ENCODE measurements at regions not wholly inside any gene's neighbourhood (a gene's known extent, or its start where the extent isn't known, plus 50 kb on each side); places are given as distances from the start of the nearest gene placed in this dataset.

GRCh38 chr2:238693337-238694093 is 154.4 kb upstream of the TWIST2 start:
- no peak for DNase-seq (ENCODE audit: low spot score)
- in situ Hi-C loops (cut with MboI; ENCODE audit: low pct_unique_long_range_greater_than_20kb, low sequenced_read_pairs, unreplicated experiment), result no loop called here
- no peak for TF ChIP-seq CTCF (IDR thresholded peaks at IDR 0.05; ENCODE audit: extremely low read depth, insufficient read depth, missing control alignments)

- TF ChIP-seq CTCF (IDR thresholded peaks at IDR 0.05; ENCODE audit: extremely low read depth, insufficient read depth, missing control alignments), result no peak
- no peak for DNase-seq (ENCODE audit: low spot score)
- in situ Hi-C loops (cut with MboI; ENCODE audit: low pct_unique_long_range_greater_than_20kb, low sequenced_read_pairs, unreplicated experiment), result no loop called here
These were observed 153.6 kb upstream of the TWIST2 start for GRCh38 chr2:238694136-238694755.

GRCh38 chr2:238694922-238695321 is 153.0 kb upstream of the TWIST2 start:
- no peak for TF ChIP-seq CTCF (IDR thresholded peaks at IDR 0.05; ENCODE audit: extremely low read depth, insufficient read depth, missing control alignments)
- in situ Hi-C loops (cut with MboI; ENCODE audit: low pct_unique_long_range_greater_than_20kb, low sequenced_read_pairs, unreplicated experiment), result no loop called here
- no peak for DNase-seq (ENCODE audit: low spot score)

- in situ Hi-C loops (cut with MboI; ENCODE audit: low pct_unique_long_range_greater_than_20kb, low sequenced_read_pairs, unreplicated experiment), result no loop called here
- TF ChIP-seq CTCF (IDR thresholded peaks at IDR 0.05; ENCODE audit: extremely low read depth, insufficient read depth, missing control alignments), result no peak
- DNase-seq (ENCODE audit: low spot score), result no peak
These were observed 152.3 kb upstream of the TWIST2 start for GRCh38 chr2:238695538-238695937.

- TF ChIP-seq CTCF (IDR thresholded peaks at IDR 0.05; ENCODE audit: extremely low read depth, insufficient read depth, missing control alignments), result no peak
- DNase-seq (ENCODE audit: low spot score), result no peak
- in situ Hi-C loops (cut with MboI; ENCODE audit: low pct_unique_long_range_greater_than_20kb, low sequenced_read_pairs, unreplicated experiment), result no loop called here
These were observed 151.6 kb upstream of the TWIST2 start for GRCh38 chr2:238696331-238696730.

- no peak for TF ChIP-seq CTCF (IDR thresholded peaks at IDR 0.05; ENCODE audit: extremely low read depth, insufficient read depth, missing control alignments)
- in situ Hi-C loops (cut with MboI; ENCODE audit: low pct_unique_long_range_greater_than_20kb, low sequenced_read_pairs, unreplicated experiment), result no loop called here
- no peak for DNase-seq (ENCODE audit: low spot score)
These were observed 151.1 kb upstream of the TWIST2 start for GRCh38 chr2:238696786-238697185.
